ENCODE measurements at regions not wholly inside any gene's neighbourhood (a gene's known extent, or its start where the extent isn't known, plus 50 kb on each side); places are given as distances from the start of the nearest gene placed in this dataset.
A peak's percentile ranks its signal among the peaks of the same experiment; 100 is the strongest.

- no peaks in the 10 kb centered on the region for H3K9me3 Mint-ChIP-seq
- H3K4me3 Mint-ChIP-seq, result no peak overlapping the region
- POLR2A ChIA-PET, result no interaction called here
- H3K4me1 Mint-ChIP-seq, result no peaks in the 10 kb centered on the region
- H3K27ac Mint-ChIP-seq, result no peak overlapping the region
- H3K36me3 Mint-ChIP-seq, result no peaks in the 10 kb centered on the region
- ATAC-seq, result no peak
- H3K27me3 Mint-ChIP-seq, result peaks cover 0 to 12% (median 4%) of the 10 kb centered on the region in 5 donors
- DNase-seq, result no peak
Observed at GRCh38 chr20:9981829-9982228, 53.0 kb upstream of the ANKEF1 start.

- Mint-ChIP-seq H3K27ac (peak overlapping the region in 1 of 10 donors; percentile 6), H3K27me3 (peaks cover 2 to 8% (median 5%) of the 10 kb centered on the region in 5 donors), H3K4me3 (no peak overlapping the region), H3K36me3 (no peaks in the 10 kb centered on the region), H3K9me3 (no peaks in the 10 kb centered on the region), H3K4me1 (no peaks in the 10 kb centered on the region)
- ATAC-seq (peak; percentile 87 to 89), DNase-seq (peak in 9 of 10 donors; percentile 4 to 67 (median 50))
- POLR2A ChIA-PET, result no interaction called here
Observed at GRCh38 chr20:9978397-9979004, 56.3 kb upstream of the ANKEF1 start.

GRCh38 chr20:9977629-9978028 lies 57.2 kb upstream of the ANKEF1 start:
- H3K9me3 Mint-ChIP-seq, result no peaks in the 10 kb centered on the region
- no peak overlapping the region for H3K4me3 Mint-ChIP-seq
- no peak for DNase-seq
- POLR2A ChIA-PET, result no interaction called here
- H3K36me3 Mint-ChIP-seq, result no peaks in the 10 kb centered on the region
- no peak for ATAC-seq
- peaks cover 3 to 12% (median 7%) of the 10 kb centered on the region in 5 donors for H3K27me3 Mint-ChIP-seq
- no peak overlapping the region for H3K27ac Mint-ChIP-seq
- H3K4me1 Mint-ChIP-seq, result no peaks in the 10 kb centered on the region

DNA sequence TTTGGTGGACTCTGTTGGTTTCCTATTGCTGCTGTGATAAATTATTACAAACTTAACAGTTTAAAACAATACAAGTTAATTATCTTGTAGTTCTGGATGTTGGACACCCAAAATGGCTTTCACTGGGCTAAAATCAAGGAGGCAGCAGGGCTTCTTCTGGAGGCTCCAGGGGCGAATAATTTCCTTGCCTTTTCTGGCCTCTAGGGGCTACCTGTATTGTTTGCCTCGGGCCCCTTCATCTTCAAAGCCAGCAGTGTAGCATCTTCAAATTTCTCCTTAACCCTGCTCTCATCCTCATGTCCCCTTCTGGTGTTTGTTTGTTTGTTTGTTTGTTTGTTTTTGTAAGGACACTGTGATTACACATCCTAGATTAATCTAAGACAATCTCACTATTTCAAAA lies 60.5 kb upstream of the ANKEF1 start:
- H3K36me3 Mint-ChIP-seq, result no peaks in the 10 kb centered on the region
- H3K9me3 Mint-ChIP-seq, result no peaks in the 10 kb centered on the region
- H3K4me3 Mint-ChIP-seq, result no peak overlapping the region
- H3K27ac Mint-ChIP-seq, result no peak overlapping the region
- ATAC-seq (no peak), DNase-seq (no peak)
- POLR2A ChIA-PET, result no interaction called here
- H3K4me1 Mint-ChIP-seq, result no peaks in the 10 kb centered on the region
- H3K27me3 Mint-ChIP-seq, result peaks cover 4 to 33% (median 8%) of the 10 kb centered on the region in 5 donors

GRCh38 chr20:9971746-9972145 lies 63.0 kb upstream of the ANKEF1 start:
- Mint-ChIP-seq H3K4me3 (no peak overlapping the region), H3K4me1 (no peaks in the 10 kb centered on the region), H3K9me3 (no peaks in the 10 kb centered on the region), H3K27me3 (peaks cover 4 to 50% (median 7%) of the 10 kb centered on the region in 5 donors), H3K36me3 (no peaks in the 10 kb centered on the region), H3K27ac (no peak overlapping the region)
- POLR2A ChIA-PET, result no interaction called here
- no peak for DNase-seq
- ATAC-seq, result no peak

- DNase-seq (no peak), ATAC-seq (no peak)
- POLR2A ChIA-PET, result no interaction called here
- Mint-ChIP-seq H3K27me3 (peaks cover 8 to 63% (median 14%) of the 10 kb centered on the region in 5 donors), H3K27ac (no peak overlapping the region), H3K9me3 (no peaks in the 10 kb centered on the region), H3K4me1 (no peaks in the 10 kb centered on the region), H3K4me3 (no peak overlapping the region), H3K36me3 (no peaks in the 10 kb centered on the region)
Observed at GRCh38 chr20:9969626-9970025, 65.2 kb upstream of the ANKEF1 start.

DNA sequence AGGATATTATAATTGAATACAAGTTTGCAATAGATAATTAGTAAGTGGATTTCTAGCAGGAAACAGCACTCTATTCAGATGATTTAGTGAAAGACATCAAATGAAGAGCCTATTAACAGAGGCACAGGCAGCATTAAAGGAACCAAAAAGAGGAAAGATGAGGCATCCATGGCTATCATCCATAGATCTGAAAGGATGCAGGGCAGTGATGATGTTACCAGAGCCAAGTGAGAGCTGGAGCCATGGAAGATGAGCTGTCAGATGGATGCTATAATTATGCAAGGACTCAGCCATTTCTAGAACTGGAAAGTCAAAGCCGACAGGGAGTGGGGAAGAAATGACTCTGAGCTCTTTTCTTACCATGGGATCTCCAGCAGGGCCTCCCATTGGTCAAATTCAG lies 66.8 kb upstream of the ANKEF1 start:
- H3K27ac Mint-ChIP-seq, result no peak overlapping the region
- ATAC-seq, result no peak
- no peaks in the 10 kb centered on the region for H3K4me1 Mint-ChIP-seq
- no peak for DNase-seq
- POLR2A ChIA-PET, result no interaction called here
- peaks cover 8 to 71% (median 19%) of the 10 kb centered on the region in 5 donors for H3K27me3 Mint-ChIP-seq
- no peaks in the 10 kb centered on the region for H3K9me3 Mint-ChIP-seq
- H3K4me3 Mint-ChIP-seq, result no peak overlapping the region
- no peaks in the 10 kb centered on the region for H3K36me3 Mint-ChIP-seq

DNA sequence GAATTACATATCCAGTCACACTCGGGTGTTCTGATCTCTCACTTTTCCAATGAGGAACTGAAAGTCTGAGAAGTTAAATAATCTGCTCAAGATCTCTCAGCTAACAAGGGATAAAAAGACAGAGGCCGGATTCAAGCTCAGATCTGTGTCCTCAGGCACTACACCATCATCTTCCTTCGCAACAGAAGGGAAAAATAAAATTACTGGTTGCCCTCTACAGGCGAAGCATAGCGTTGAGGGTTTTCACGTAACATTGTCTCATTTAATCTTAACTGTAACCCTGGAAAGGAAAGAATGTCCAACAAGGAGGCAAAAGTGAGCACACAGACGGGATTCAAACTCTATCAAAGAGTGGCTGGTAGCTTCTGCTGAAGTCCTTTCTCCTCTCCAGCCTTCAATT lies 67.8 kb upstream of the ANKEF1 start:
- Mint-ChIP-seq H3K27ac (no peak overlapping the region), H3K36me3 (no peaks in the 10 kb centered on the region), H3K4me3 (no peak overlapping the region), H3K27me3 (peaks cover 7 to 63% (median 21%) of the 10 kb centered on the region in 5 donors), H3K4me1 (no peaks in the 10 kb centered on the region), H3K9me3 (no peaks in the 10 kb centered on the region)
- no peak for DNase-seq
- no peak for ATAC-seq
- POLR2A ChIA-PET, result no interaction called here

- Mint-ChIP-seq H3K4me1 (no peaks in the 10 kb centered on the region), H3K27me3 (peaks cover 8 to 55% (median 22%) of the 10 kb centered on the region in 5 donors), H3K36me3 (no peaks in the 10 kb centered on the region), H3K9me3 (no peaks in the 10 kb centered on the region), H3K4me3 (no peak overlapping the region), H3K27ac (no peak overlapping the region)
- DNase-seq (no peak), ATAC-seq (no peak)
- POLR2A ChIA-PET, result no interaction called here
Observed at GRCh38 chr20:9963029-9963428, 71.8 kb upstream of the ANKEF1 start.

DNA sequence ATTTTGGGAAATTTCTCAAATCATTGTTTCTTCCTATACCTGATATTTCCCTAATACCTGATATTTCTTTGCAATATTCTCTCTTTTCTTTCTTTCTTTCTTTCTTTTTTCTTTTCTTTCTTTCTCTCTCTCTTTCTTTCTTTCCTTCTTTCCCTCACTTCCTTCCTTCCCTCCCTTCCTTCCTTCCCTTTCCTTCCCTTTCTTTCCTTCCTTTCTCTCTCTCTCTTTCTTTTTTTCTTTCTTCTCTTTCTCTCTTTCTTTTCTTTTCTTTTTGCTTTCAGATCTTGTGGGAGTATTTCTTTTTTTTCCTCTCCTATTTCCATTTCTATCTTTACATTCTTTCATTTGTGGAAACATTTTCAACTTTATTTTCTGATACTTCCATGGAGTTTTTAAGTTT lies 76.1 kb upstream of the ANKEF1 start:
- no peak overlapping the region for H3K4me3 Mint-ChIP-seq
- no peaks in the 10 kb centered on the region for H3K4me1 Mint-ChIP-seq
- no peaks in the 10 kb centered on the region for H3K36me3 Mint-ChIP-seq

DNA sequence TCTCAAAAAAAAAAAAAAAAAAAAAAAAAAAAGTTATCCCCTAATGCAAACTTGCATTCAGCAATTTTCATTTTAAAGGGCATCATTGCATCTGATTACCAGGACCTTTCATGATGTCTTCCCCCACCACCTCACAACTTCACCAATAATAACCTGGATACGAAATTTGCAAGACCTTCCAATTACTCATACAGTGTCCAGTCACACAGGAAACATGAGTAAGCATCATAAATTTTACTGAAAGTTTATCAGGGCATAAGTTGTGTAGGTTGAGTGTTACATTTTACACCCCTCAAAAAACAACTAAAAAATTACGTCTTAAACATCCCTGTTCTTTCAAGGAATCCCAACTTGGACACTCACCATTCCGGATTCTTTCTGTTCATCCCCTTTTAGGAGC lies 79.1 kb upstream of the ANKEF1 start:
- no peak overlapping the region for H3K4me3 Mint-ChIP-seq
- no peak for ATAC-seq

More for the DNA sequence above, 76.1 kb upstream of the ANKEF1 start:
- POLR2A ChIA-PET, result no interaction called here
- no peak for DNase-seq
- Mint-ChIP-seq H3K27ac (no peak overlapping the region), H3K9me3 (peaks cover 0 to 2% (median 0%) of the 10 kb centered on the region in 9 donors), H3K27me3 (peaks cover 6 to 23% (median 16%) of the 10 kb centered on the region in 5 donors)
- ATAC-seq, result no peak

DNA sequence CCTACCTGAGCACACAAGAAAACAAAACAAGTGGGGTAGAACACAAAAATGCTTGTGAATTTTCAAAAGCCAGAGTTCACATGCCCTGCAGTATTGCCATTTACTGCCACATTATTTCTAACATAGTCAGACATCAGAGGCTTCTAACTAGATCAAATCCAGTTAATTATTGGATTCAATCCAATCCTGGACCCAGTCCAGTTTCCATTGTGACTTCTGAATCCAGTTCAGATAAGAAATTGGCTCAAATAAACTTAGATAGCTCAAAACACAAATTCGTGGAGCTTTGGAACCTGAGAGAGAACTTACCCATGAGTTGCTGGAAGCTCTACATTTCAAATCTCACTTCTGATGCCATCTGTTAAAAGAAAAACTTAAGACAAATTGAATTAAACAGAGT lies 85.2 kb upstream of the ANKEF1 start:
- ATAC-seq (no peak), DNase-seq (no peak)
- Mint-ChIP-seq H3K4me3 (no peak overlapping the region), H3K4me1 (no peaks in the 10 kb centered on the region), H3K36me3 (no peaks in the 10 kb centered on the region), H3K9me3 (no peaks in the 10 kb centered on the region), H3K27ac (no peak overlapping the region), H3K27me3 (peaks cover 0 to 14% (median 9%) of the 10 kb centered on the region in 5 donors)
- POLR2A ChIA-PET, result no interaction called here

More for the DNA sequence above, 79.1 kb upstream of the ANKEF1 start:
- Mint-ChIP-seq H3K27ac (no peak overlapping the region), H3K4me1 (no peaks in the 10 kb centered on the region), H3K27me3 (peaks cover 6 to 25% (median 15%) of the 10 kb centered on the region in 5 donors), H3K9me3 (peaks cover 0 to 2% (median 0%) of the 10 kb centered on the region in 9 donors), H3K36me3 (no peaks in the 10 kb centered on the region)
- no peak for DNase-seq
- POLR2A ChIA-PET, result no interaction called here

DNA sequence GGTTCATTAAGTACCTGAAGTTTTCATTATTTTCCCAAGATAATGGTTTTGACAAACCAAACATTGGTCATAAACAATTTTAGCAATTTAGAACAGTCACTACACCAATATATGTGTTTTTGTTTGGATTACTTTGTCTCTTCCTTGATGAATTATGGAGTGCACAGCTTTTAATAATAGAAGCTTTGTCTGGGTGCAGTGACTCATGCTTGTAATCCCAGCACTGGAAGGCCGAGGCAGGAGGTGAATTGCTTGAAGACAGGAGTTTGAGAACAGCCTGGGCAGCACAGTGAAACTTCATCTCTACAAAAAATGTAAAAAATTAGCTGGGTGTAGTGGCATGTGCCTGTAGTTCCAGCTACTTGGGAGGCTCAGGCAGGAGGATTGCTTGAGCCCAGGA lies 89.4 kb upstream of the ANKEF1 start:
- no peak overlapping the region for H3K27ac Mint-ChIP-seq
- peaks cover 0 to 11% (median 7%) of the 10 kb centered on the region in 5 donors for H3K27me3 Mint-ChIP-seq
- no peak overlapping the region for H3K4me3 Mint-ChIP-seq
- POLR2A ChIA-PET, result no interaction called here
- no peak for ATAC-seq
- H3K9me3 Mint-ChIP-seq, result no peaks in the 10 kb centered on the region
- no peaks in the 10 kb centered on the region for H3K36me3 Mint-ChIP-seq
- no peak for DNase-seq
- H3K4me1 Mint-ChIP-seq, result no peaks in the 10 kb centered on the region

GRCh38 chr20:9942736-9943135 lies 92.1 kb upstream of the ANKEF1 start:
- POLR2A ChIA-PET, result no interaction called here

More at GRCh38 chr20:9942736-9943135, 92.1 kb upstream of the ANKEF1 start:
- ATAC-seq (no peak), DNase-seq (no peak)
- Mint-ChIP-seq H3K36me3 (no peaks in the 10 kb centered on the region), H3K4me3 (no peak overlapping the region), H3K27me3 (peaks cover under 1 to 15% (median 7%) of the 10 kb centered on the region in 5 donors), H3K27ac (no peak overlapping the region), H3K9me3 (no peaks in the 10 kb centered on the region), H3K4me1 (no peaks in the 10 kb centered on the region)
